Activated naive CD4-positive, alpha-beta T cell treated with anti-CD3 and anti-CD28 coated beads, Interleukin-2, amount 10 ng/mL, durations not matched to agents 7 days and 5 days (primary cell): ENCODE measurements at regions not wholly inside any gene's neighbourhood (a gene's known extent, or its start where the extent isn't known, plus 50 kb on each side); places are given as distances from the start of the nearest gene placed in this dataset.

Experiments used
- CTCF ChIA-PET: fragments of 350-600 bp; sonication (Branson Sonifier 250); formaldehyde crosslinking; loops from one replicate; lab custom pipeline; 2021; ENCODE audit warnings: antibody characterized with exemption; lab: Charles Lee
- DNase-seq: peaks from one replicate; pipeline ENCODE4 v3.0.0-alpha.2; 2020
- H3K27ac Mint-ChIP-seq: one replicate; pipeline ENCODE4 v1.8.0; 2021; ENCODE audit warnings: mild to moderate bottlenecking, moderate library complexity, mixed read lengths
- H3K27me3 Mint-ChIP-seq: one replicate; pipeline ENCODE4 v1.8.0; 2021; ENCODE audit warnings: mild to moderate bottlenecking, mixed read lengths
- H3K36me3 Mint-ChIP-seq: one replicate; pipeline ENCODE4 v1.8.0; 2021; ENCODE audit warnings: mixed read lengths
- H3K4me1 Mint-ChIP-seq: one replicate; pipeline ENCODE4 v1.8.0; 2021; ENCODE audit warnings: mixed read lengths
- H3K4me3 Mint-ChIP-seq: one replicate; pipeline ENCODE4 v1.8.0; 2021; ENCODE audit warnings: mild to moderate bottlenecking, moderate library complexity, mixed read lengths
- H3K9me3 Mint-ChIP-seq: one replicate; pipeline ENCODE4 v1.8.0; 2021; ENCODE audit warnings: mixed read lengths

DNA sequence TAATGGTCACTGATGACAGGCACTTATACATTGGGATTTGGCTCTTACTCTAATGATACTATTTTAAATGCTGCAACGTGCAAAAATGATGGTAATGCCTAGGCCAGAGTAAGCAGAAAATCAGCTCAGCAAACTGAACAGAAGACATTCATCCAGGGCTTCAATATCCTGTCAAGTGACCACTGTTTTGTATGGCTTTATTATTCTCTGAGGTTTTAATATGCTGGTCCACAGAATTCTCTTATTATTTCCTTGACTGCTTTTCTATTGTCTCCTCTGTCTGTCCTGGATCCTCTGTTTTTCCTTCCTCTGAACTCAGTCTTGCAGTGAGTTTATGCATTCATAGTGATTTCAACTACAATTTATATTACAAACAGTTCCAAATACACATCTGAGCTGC, 90.8 kb upstream of the PMFBP1 start:
- H3K27me3 Mint-ChIP-seq: no peaks in the 10 kb centered on the region
- no peaks in the 10 kb centered on the region for H3K36me3 Mint-ChIP-seq
- no peaks in the 10 kb centered on the region for H3K9me3 Mint-ChIP-seq
- no peak for DNase-seq
- CTCF ChIA-PET: no interaction called here
- H3K4me1 Mint-ChIP-seq: no peaks in the 10 kb centered on the region
- H3K27ac Mint-ChIP-seq: no peak overlapping the region
- no peak overlapping the region for H3K4me3 Mint-ChIP-seq

DNA sequence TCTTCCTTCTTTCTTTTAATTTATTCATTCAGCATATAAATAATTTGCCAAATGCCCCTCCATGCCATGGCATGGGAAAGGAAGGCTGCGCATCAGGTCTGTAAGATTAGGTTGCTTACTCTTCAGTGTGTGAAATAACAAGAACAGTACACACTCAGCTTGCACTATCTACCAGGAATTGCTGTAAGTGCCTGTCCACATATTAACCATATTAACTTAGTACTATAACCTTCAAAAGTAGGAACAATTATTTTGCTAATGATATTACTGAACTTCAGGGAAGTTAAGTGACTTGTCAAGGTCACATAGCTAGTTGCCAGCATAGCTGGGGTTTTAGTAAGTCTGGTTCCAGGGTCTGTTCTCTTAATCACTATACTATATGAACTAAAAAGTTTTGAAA, 89.2 kb upstream of the PMFBP1 start:
- CTCF ChIA-PET: no interaction called here
- Mint-ChIP-seq H3K27ac (no peak overlapping the region), H3K4me3 (no peak overlapping the region), H3K27me3 (no peaks in the 10 kb centered on the region), H3K36me3 (no peaks in the 10 kb centered on the region), H3K4me1 (no peaks in the 10 kb centered on the region), H3K9me3 (no peaks in the 10 kb centered on the region)
- no peak for DNase-seq

DNA sequence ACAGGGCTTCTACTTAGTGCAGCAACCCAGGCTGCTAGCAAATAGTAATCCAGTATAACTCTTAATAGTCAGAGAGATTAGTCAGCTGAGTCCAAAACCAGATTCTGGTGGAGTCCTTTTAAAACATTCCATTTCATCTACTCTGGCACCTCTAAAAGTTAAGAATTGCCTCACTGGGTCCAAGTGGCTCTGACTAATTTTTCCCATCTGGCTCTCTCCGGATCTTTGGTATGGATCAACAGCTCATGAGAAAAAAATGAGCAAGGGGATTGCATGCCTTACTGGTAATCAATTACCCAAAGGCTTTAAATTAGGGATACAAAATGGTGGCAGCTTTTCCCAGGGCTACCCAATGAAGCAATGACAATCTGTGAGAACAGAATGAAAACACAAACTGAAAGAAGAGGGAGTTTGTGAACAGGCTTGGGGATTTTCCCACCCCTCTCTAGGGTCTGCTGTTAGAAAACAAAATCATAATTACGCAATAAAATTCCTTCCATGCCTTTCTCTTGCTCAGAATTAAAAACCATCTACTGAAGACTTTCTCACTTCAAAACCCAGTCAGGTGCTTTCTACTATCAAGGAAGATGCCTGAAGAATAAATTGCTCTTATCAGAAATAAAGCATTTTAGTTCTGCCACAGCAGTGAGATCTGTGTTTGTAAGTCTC, 84.6 kb upstream of the PMFBP1 start:
- CTCF ChIA-PET: no interaction called here
- no peak overlapping the region for H3K27ac Mint-ChIP-seq
- no peaks in the 10 kb centered on the region for H3K9me3 Mint-ChIP-seq
- no peak overlapping the region for H3K4me3 Mint-ChIP-seq
- DNase-seq: no peak
- no peaks in the 10 kb centered on the region for H3K36me3 Mint-ChIP-seq
- no peaks in the 10 kb centered on the region for H3K4me1 Mint-ChIP-seq
- no peaks in the 10 kb centered on the region for H3K27me3 Mint-ChIP-seq

DNA sequence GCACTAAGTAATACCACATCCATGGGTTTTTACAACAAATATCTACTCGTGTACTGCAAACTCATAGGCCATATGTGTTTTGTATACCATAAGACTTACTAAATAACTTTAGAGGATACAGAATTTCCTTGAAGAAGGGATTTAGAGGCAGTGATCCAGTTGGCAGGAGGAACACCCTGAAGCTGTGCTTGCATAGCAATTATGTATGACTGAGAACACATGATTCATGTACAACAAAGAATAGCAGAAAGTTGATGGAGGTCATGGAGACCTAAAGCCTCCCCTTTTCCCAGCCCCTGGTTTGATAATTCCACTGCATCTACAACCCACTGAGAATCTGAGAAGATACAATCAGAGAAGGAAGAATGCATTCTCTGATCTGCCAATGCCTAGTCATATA, 83.8 kb upstream of the PMFBP1 start:
- H3K27ac Mint-ChIP-seq: no peak overlapping the region
- no peak for DNase-seq
- no peaks in the 10 kb centered on the region for H3K9me3 Mint-ChIP-seq
- H3K4me3 Mint-ChIP-seq: no peak overlapping the region
- H3K4me1 Mint-ChIP-seq: no peaks in the 10 kb centered on the region
- CTCF ChIA-PET: no interaction called here
- no peaks in the 10 kb centered on the region for H3K36me3 Mint-ChIP-seq
- H3K27me3 Mint-ChIP-seq: no peaks in the 10 kb centered on the region

DNA sequence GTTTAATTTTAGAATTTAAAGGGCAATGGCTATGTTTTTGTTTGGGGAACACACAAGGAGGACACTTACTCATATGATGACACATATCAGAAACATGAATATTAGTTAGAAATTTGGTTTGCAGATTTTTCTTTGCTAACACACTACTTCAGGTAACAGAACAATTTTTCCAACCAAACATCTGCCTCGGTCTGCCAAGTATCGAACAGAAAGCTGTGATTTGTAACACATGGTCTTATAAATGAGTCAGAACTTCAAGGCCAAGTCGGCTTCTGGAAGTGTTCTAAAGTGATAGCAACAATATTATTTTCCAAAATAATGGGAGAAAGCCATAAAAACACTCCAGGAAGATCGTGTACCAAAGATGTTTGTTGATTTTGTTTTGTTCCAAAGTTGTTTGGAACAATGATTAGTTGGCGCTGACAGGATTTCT, 75.9 kb upstream of the PMFBP1 start:
- no peak for DNase-seq
- Mint-ChIP-seq H3K9me3 (peaks cover 3% of the 10 kb centered on the region), H3K27me3 (peaks cover 4% of the 10 kb centered on the region), H3K4me1 (peaks cover 30% of the 10 kb centered on the region), H3K36me3 (peaks cover 4% of the 10 kb centered on the region), H3K27ac (no peak overlapping the region), H3K4me3 (no peak overlapping the region)
- CTCF ChIA-PET: no interaction called here

DNA sequence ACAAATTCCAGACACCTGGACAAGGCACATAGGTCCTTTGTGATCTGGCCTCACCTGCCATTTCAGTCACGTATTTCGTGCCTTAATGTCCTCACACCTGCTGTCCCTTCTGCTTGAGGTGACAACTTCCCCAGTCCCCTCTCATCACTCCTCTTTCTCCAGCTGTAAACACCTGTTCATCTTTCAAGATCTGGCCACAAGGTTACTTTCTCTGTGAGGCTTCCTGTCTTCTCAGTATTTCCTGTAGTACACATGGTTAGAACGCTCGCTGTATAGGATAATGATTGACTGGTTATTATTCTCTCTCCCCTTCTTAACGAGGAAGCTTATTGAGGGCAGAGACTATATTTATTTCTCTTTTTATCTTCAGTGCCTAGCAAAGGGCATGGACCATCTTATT, 74.5 kb upstream of the PMFBP1 start:
- peaks cover 3% of the 10 kb centered on the region for H3K9me3 Mint-ChIP-seq
- DNase-seq: peak; percentile 28
- CTCF ChIA-PET: interaction anchor here (0.7 kb wide), 1 partner anchor 121 kb away, joined by 3 read pairs; no protein-coding TSS in a partner anchor
- H3K27me3 Mint-ChIP-seq: peaks cover 4% of the 10 kb centered on the region
- H3K4me1 Mint-ChIP-seq: peaks cover 30% of the 10 kb centered on the region
- H3K4me3 Mint-ChIP-seq: no peak overlapping the region
- peak overlapping the region; percentile 61 for H3K27ac Mint-ChIP-seq
- peaks cover 4% of the 10 kb centered on the region for H3K36me3 Mint-ChIP-seq

DNA sequence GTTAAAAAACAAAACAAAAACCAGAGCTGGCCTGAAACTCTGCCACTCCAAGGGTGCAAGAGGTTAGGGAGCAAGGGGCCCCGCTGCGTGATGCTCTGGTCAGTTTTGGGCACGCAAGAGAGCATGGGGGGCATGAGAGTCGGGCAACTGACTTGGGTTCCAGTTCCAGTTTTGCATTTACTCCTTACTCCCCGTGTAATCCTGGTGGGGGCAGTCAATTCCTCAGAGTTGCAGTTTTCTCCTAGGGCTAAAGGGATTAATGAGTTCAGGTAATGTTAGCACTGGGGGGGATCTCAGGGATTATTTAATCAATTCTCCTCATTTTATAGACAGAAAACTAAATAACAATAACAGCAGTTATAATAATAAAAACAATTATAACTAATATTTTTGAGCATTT, 72.9 kb upstream of the PMFBP1 start:
- no peak for DNase-seq
- Mint-ChIP-seq H3K4me1 (peaks cover 30% of the 10 kb centered on the region), H3K27me3 (peaks cover 4% of the 10 kb centered on the region), H3K36me3 (peaks cover 4% of the 10 kb centered on the region), H3K4me3 (no peak overlapping the region), H3K27ac (no peak overlapping the region), H3K9me3 (peaks cover 3% of the 10 kb centered on the region)
- CTCF ChIA-PET: no interaction called here

DNA sequence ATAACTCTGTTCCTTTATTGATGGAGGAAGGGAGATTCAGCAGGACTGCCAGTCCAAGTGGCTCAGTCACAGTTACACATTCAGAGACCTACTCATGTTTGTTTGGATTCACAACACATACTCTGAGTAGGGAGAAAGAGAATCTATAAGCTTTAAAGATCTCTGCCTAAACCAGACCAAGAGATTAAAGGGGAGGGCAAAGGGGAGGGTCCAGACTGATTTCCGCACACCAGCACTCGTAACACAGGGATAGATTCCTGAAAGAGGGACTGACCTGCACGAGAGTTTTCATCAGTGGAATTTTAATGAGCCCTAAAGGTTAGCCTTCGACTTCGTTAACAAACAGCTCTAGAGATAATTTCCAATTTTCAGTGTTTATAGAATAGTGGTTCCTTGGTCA, 71.7 kb upstream of the PMFBP1 start:
- H3K9me3 Mint-ChIP-seq: peaks cover 3% of the 10 kb centered on the region

DNA sequence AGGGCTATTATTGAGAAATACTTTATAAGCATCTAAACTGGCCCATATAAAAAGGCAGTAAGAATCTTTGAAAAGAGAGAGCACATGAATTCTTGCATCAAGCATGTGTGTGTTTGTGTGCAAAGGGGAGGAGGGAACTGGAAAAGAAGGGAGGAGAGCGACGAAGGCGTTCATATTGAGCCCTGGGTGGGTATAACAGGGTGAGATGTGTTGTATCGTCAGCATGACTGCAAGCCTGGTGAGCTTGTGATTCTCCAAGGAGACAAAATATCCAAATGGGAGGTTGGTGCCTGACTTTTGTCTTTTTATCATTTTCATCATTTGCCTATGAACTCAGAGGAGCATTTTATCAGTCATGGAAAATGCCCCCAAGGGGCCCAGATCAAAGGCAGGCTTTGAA, 70.8 kb upstream of the PMFBP1 start:
- Mint-ChIP-seq H3K4me3 (no peak overlapping the region), H3K36me3 (peaks cover 3% of the 10 kb centered on the region), H3K4me1 (peaks cover 30% of the 10 kb centered on the region), H3K9me3 (peaks cover 3% of the 10 kb centered on the region), H3K27me3 (no peaks in the 10 kb centered on the region), H3K27ac (no peak overlapping the region)
- CTCF ChIA-PET: interaction anchor here (1.0 kb wide), 1 partner anchor 270 kb away, joined by 3 read pairs; no protein-coding TSS in a partner anchor
- DNase-seq: no peak

More for the DNA sequence above, 71.7 kb upstream of the PMFBP1 start:
- Mint-ChIP-seq H3K27ac (no peak overlapping the region), H3K27me3 (no peaks in the 10 kb centered on the region), H3K4me1 (peaks cover 30% of the 10 kb centered on the region), H3K4me3 (no peak overlapping the region), H3K36me3 (peaks cover 4% of the 10 kb centered on the region)
- CTCF ChIA-PET: interaction anchor here (1.0 kb wide), 1 partner anchor 223 kb away, joined by 3 read pairs; no protein-coding TSS in a partner anchor
- DNase-seq: no peak

DNA sequence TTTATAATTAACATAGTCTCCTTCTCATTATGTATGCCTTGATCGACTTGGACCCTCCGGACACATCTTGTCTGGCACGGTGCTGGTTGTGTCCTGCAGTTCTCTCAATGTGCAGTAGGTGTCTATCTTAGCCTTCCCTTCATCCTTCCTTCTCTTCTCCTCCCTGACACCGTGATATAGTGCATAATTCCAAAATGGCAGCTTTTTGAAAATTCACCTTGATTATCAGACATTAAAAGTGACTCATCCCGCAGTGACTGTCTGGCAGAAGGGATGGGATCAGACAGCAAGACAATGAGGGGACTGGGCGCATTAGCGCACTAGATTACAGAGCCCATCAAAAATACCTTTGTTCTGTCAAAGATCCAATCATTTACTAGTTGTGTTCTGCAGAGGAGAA, 70.0 kb upstream of the PMFBP1 start:
- Mint-ChIP-seq H3K9me3 (peaks cover 3% of the 10 kb centered on the region), H3K36me3 (peaks cover 3% of the 10 kb centered on the region), H3K4me3 (no peak overlapping the region), H3K27ac (no peak overlapping the region), H3K27me3 (peaks cover 2% of the 10 kb centered on the region), H3K4me1 (peaks cover 28% of the 10 kb centered on the region)
- peak; percentile 23 for DNase-seq
- CTCF ChIA-PET: interaction anchor here (0.7 to 1.0 kb wide), 2 partner anchors 271 to 348 kb away, joined by 3 read pairs; no protein-coding TSS in a partner anchor

DNA sequence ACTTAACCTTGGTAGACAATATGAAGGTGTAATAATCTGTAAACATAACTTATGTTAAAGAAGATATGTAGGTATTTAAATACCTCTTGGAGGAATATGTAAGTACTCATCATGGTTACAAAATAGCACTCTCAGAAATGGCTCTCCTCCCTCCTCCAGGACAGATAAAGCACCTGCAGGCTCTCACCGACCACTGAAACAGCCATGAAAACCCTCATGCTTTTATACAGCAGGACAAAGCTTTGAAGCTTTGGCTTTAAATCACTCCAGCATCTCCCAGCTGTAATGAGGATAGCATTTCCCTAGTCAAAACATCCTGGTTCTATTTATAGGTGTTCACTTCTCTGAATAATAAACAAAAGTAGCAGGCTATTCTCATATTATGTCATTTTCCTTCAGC, 69.1 kb upstream of the PMFBP1 start:
- DNase-seq: no peak
- Mint-ChIP-seq H3K9me3 (peaks cover 3% of the 10 kb centered on the region), H3K36me3 (peaks cover 3% of the 10 kb centered on the region), H3K4me3 (no peak overlapping the region), H3K4me1 (peaks cover 19% of the 10 kb centered on the region), H3K27ac (no peak overlapping the region), H3K27me3 (peaks cover 5% of the 10 kb centered on the region)
- CTCF ChIA-PET: interaction anchor here (2.2 kb wide), 1 partner anchor 116 kb away, joined by 8 read pairs; no protein-coding TSS in a partner anchor

DNA sequence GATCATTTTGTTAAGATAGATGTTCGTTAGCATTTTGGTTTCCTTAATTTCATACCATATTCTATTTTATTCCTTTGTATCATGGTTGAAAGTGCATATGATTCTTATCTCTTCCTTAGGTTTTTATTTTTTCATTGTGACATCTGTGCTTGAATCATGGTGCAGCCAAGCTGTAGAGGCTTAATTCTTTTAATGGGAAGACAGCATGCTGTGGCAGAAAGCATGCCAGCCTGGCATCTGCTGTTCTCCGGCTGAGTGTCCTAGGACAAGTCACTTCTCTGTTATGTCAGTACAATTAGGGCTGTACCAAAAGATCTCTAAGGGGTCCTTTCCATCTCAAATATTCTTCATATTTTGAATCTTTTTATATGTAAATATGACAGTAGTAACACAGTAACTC, 68.5 kb upstream of the PMFBP1 start:
- no peak overlapping the region for H3K27ac Mint-ChIP-seq
- H3K9me3 Mint-ChIP-seq: no peaks in the 10 kb centered on the region
- H3K4me3 Mint-ChIP-seq: no peak overlapping the region
- no peaks in the 10 kb centered on the region for H3K36me3 Mint-ChIP-seq
- no peak for DNase-seq
- CTCF ChIA-PET: interaction anchor here (2.2 kb wide), 1 partner anchor 116 kb away, joined by 8 read pairs; no protein-coding TSS in a partner anchor
- peaks cover 13% of the 10 kb centered on the region for H3K4me1 Mint-ChIP-seq
- H3K27me3 Mint-ChIP-seq: peaks cover 5% of the 10 kb centered on the region

DNA sequence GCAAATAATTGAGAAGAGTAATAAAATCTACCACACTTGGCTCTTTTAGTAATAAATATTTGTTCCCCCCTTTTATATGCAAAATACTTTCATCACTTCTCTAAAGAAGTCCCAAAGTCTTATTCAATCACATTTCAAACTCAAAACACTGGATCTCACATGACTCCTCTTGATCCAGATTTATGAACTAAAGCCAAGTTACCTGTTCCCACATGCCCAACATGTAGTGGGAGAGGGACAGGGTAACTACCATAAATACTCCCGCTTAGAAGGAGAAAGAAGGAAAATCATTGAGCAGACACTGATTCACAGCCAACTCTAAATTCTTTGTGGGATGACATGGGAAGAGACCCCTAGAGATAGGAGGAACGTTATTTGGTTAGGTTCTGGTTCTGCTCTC, 64.9 kb upstream of the PMFBP1 start:
- Mint-ChIP-seq H3K36me3 (no peaks in the 10 kb centered on the region), H3K27ac (no peak overlapping the region), H3K27me3 (peaks cover 5% of the 10 kb centered on the region), H3K9me3 (no peaks in the 10 kb centered on the region), H3K4me3 (no peak overlapping the region), H3K4me1 (no peaks in the 10 kb centered on the region)
- DNase-seq: no peak
- CTCF ChIA-PET: no interaction called here

DNA sequence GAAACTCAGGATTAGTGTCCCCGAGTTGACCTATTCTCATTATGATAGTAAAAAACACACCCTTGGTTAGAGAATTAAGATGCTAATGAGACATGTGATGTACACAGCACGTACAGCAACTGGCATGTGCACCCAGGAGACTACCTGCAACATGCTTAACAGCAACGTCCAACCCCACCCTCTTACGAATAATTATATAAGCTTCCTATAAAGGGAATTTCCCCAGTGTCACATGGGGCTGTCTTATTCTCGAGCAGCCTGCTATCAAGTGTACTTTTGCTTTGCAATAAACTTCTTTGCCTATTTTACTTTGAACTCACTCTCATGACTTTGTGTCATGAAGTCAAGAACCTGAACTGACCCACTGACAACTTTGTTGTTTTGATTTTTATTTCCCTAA, 62.4 kb upstream of the PMFBP1 start:
- DNase-seq: no peak
- H3K4me1 Mint-ChIP-seq: no peaks in the 10 kb centered on the region
- peaks cover 5% of the 10 kb centered on the region for H3K27me3 Mint-ChIP-seq
- H3K9me3 Mint-ChIP-seq: no peaks in the 10 kb centered on the region
- no peak overlapping the region for H3K4me3 Mint-ChIP-seq
- CTCF ChIA-PET: no interaction called here
- H3K27ac Mint-ChIP-seq: no peak overlapping the region
- no peaks in the 10 kb centered on the region for H3K36me3 Mint-ChIP-seq

DNA sequence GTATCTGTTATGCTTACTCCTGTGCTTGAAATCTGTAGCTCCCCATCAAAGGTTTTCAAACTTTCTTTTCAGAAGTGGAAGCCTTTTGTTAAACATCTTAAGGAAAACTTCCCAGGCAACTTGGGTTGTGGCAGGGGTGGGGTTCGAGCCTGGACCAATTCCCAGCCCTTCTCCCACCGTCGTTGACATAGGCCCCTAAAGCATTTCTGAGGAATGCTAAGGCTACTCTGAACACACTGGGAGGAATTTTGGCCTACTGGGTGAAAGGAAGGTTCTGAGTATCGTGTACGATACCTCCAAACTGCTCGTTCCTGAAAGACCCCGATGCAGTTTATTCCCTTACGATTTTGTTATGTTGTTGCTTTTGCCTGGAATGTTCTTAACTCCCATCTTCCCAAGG, 56.1 kb upstream of the PMFBP1 start:
- H3K27me3 Mint-ChIP-seq: peaks cover 4% of the 10 kb centered on the region
- H3K27ac Mint-ChIP-seq: no peak overlapping the region
- DNase-seq: no peak
- no peak overlapping the region for H3K4me3 Mint-ChIP-seq
- H3K4me1 Mint-ChIP-seq: no peaks in the 10 kb centered on the region
- H3K9me3 Mint-ChIP-seq: no peaks in the 10 kb centered on the region
- no peaks in the 10 kb centered on the region for H3K36me3 Mint-ChIP-seq
- CTCF ChIA-PET: no interaction called here
